ENCODE measurements at regions not wholly inside any gene's neighbourhood (a gene's known extent, or its start where the extent isn't known, plus 50 kb on each side); places are given as distances from the start of the nearest gene placed in this dataset.

DNA sequence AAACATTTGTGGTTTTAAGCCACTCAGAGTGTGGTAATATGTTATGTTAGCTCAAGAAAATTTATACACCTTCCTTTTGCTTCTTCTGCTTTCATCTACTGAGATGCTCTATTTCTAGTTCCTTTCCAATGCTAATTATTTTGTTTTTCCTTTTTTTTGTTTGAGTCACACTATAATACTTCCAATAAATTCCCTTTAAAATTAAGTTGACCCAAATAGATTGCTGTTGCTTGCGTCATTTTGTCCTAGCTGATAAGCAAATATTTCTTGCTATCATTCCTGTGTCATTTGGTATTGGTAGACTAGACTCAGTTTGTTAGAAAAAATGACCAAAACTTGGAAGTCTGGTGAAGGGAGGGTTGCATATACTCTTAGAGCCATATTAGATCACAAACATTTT, 437.0 kb upstream of the CNTN6 start:
- POLR2A ChIA-PET: no interaction called here
- TF ChIP-seq POLR2AphosphoS5 (IDR thresholded peaks at IDR 0.05; ENCODE audit: low read depth, low read length): no peak
- TF ChIP-seq, protein P1, sequence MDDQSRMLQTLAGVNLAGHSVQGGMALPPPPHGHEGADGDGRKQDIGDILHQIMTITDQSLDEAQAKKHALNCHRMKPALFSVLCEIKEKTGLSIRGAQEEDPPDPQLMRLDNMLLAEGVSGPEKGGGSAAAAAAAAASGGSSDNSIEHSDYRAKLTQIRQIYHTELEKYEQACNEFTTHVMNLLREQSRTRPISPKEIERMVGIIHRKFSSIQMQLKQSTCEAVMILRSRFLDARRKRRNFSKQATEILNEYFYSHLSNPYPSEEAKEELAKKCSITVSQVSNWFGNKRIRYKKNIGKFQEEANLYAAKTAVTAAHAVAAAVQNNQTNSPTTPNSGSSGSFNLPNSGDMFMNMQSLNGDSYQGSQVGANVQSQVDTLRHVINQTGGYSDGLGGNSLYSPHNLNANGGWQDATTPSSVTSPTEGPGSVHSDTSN (IDR thresholded peaks at IDR 0.05): no peak
- TF ChIP-seq RXRA (IDR thresholded peaks at IDR 0.05; ENCODE audit: borderline replicate concordance, low read depth): no peak
- TF ChIP-seq JUND (IDR thresholded peaks at IDR 0.05): no peak
- TF ChIP-seq CHD2 (IDR thresholded peaks at IDR 0.05; ENCODE audit: low read length, partially characterized antibody): no peak
- TF ChIP-seq FOXM1 (IDR thresholded peaks at IDR 0.05; ENCODE audit: low read depth): no peak
- no peak for TF ChIP-seq RFX5 (IDR thresholded peaks at IDR 0.05; ENCODE audit: low read length)
- TF ChIP-seq MXI1 (IDR thresholded peaks at IDR 0.05; ENCODE audit: low read depth, low read length): no peak
- TF ChIP-seq, protein P2, sequence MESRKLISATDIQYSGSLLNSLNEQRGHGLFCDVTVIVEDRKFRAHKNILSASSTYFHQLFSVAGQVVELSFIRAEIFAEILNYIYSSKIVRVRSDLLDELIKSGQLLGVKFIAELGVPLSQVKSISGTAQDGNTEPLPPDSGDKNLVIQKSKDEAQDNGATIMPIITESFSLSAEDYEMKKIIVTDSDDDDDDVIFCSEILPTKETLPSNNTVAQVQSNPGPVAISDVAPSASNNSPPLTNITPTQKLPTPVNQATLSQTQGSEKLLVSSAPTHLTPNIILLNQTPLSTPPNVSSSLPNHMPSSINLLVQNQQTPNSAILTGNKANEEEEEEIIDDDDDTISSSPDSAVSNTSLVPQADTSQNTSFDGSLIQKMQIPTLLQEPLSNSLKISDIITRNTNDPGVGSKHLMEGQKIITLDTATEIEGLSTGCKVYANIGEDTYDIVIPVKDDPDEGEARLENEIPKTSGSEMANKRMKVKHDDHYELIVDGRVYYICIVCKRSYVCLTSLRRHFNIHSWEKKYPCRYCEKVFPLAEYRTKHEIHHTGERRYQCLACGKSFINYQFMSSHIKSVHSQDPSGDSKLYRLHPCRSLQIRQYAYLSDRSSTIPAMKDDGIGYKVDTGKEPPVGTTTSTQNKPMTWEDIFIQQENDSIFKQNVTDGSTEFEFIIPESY (IDR thresholded peaks at IDR 0.05; ENCODE audit: borderline replicate concordance, low read depth): no peak
- TF ChIP-seq GATA2 (CRISPR knock-in tag; IDR thresholded peaks at IDR 0.05): no peak
- no peak for TF ChIP-seq YY1 (IDR thresholded peaks at IDR 0.05; ENCODE audit: low read depth)
- no peak for TF ChIP-seq SIN3A (IDR thresholded peaks at IDR 0.05; ENCODE audit: borderline replicate concordance, low read depth, low read length)
- TF ChIP-seq, protein P3, sequence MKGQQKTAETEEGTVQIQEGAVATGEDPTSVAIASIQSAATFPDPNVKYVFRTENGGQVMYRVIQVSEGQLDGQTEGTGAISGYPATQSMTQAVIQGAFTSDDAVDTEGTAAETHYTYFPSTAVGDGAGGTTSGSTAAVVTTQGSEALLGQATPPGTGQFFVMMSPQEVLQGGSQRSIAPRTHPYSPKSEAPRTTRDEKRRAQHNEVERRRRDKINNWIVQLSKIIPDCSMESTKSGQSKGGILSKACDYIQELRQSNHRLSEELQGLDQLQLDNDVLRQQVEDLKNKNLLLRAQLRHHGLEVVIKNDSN (IDR thresholded peaks at IDR 0.05; ENCODE audit: borderline replicate concordance, low read depth): no peak
- TF ChIP-seq NFIC (IDR thresholded peaks at IDR 0.05; ENCODE audit: borderline replicate concordance): no peak
- no peak for TF ChIP-seq RAD21 (IDR thresholded peaks at IDR 0.05; ENCODE audit: low read length)
- TF ChIP-seq, protein P4, sequence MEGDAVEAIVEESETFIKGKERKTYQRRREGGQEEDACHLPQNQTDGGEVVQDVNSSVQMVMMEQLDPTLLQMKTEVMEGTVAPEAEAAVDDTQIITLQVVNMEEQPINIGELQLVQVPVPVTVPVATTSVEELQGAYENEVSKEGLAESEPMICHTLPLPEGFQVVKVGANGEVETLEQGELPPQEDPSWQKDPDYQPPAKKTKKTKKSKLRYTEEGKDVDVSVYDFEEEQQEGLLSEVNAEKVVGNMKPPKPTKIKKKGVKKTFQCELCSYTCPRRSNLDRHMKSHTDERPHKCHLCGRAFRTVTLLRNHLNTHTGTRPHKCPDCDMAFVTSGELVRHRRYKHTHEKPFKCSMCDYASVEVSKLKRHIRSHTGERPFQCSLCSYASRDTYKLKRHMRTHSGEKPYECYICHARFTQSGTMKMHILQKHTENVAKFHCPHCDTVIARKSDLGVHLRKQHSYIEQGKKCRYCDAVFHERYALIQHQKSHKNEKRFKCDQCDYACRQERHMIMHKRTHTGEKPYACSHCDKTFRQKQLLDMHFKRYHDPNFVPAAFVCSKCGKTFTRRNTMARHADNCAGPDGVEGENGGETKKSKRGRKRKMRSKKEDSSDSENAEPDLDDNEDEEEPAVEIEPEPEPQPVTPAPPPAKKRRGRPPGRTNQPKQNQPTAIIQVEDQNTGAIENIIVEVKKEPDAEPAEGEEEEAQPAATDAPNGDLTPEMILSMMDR (IDR thresholded peaks at IDR 0.05): no peak
- TF ChIP-seq, protein P5, sequence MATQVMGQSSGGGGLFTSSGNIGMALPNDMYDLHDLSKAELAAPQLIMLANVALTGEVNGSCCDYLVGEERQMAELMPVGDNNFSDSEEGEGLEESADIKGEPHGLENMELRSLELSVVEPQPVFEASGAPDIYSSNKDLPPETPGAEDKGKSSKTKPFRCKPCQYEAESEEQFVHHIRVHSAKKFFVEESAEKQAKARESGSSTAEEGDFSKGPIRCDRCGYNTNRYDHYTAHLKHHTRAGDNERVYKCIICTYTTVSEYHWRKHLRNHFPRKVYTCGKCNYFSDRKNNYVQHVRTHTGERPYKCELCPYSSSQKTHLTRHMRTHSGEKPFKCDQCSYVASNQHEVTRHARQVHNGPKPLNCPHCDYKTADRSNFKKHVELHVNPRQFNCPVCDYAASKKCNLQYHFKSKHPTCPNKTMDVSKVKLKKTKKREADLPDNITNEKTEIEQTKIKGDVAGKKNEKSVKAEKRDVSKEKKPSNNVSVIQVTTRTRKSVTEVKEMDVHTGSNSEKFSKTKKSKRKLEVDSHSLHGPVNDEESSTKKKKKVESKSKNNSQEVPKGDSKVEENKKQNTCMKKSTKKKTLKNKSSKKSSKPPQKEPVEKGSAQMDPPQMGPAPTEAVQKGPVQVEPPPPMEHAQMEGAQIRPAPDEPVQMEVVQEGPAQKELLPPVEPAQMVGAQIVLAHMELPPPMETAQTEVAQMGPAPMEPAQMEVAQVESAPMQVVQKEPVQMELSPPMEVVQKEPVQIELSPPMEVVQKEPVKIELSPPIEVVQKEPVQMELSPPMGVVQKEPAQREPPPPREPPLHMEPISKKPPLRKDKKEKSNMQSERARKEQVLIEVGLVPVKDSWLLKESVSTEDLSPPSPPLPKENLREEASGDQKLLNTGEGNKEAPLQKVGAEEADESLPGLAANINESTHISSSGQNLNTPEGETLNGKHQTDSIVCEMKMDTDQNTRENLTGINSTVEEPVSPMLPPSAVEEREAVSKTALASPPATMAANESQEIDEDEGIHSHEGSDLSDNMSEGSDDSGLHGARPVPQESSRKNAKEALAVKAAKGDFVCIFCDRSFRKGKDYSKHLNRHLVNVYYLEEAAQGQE (IDR thresholded peaks at IDR 0.05; ENCODE audit: low read depth, low read length): no peak
- TF ChIP-seq TCF12 (IDR thresholded peaks at IDR 0.05): no peak
- TF ChIP-seq NRF1 (IDR thresholded peaks at IDR 0.05; ENCODE audit: low read depth, low read length): no peak
- TF ChIP-seq FOXJ3 (CRISPR knock-in tag; IDR thresholded peaks at IDR 0.05): no peak

More for the DNA sequence above, 437.0 kb upstream of the CNTN6 start:
- no peak overlapping the region for H3K27ac ChIP-seq (ENCODE audit: low read depth in 2 of 2, low read length in 1 of 2)
- H3K4me3 ChIP-seq (ENCODE audit: low read depth in 2 of 2, low read length in 1 of 2): no peak overlapping the region
- H3K9me2 ChIP-seq: no peaks in the 10 kb centered on the region
- no peaks in the 10 kb centered on the region for H3K4me1 ChIP-seq (ENCODE audit: control insufficient read depth in 1 of 2, insufficient read depth in 2 of 2, low read depth in 1 of 2, low read length in 1 of 2)
- no peaks in the 10 kb centered on the region for H3K9me3 ChIP-seq
- H3K9ac ChIP-seq: no peak overlapping the region
- no peak overlapping the region for H3K4me2 ChIP-seq
- H2AFZ ChIP-seq (ENCODE audit: low read depth): no peak overlapping the region
- H4K20me1 ChIP-seq (ENCODE audit: insufficient read depth): no peaks in the 10 kb centered on the region
- WGBS (ENCODE audit: low lambda C conversion rate): 10% methylated on average over 1 of the region's 1 CpG
- CTCF ChIA-PET: no interaction called here
- no peaks in the 10 kb centered on the region for H3K79me2 ChIP-seq (ENCODE audit: insufficient read depth)
- DNase-seq: no peak
- no peaks in the 10 kb centered on the region for H3F3A ChIP-seq (replicated peaks; ENCODE audit: insufficient read depth)
- H3K36me3 ChIP-seq (replicated peaks in 1 of 2; ENCODE audit: control insufficient read depth in 1 of 2, insufficient read depth in 2 of 2, low read length in 1 of 2): no peaks in the 10 kb centered on the region
- H3K27me3 ChIP-seq (ENCODE audit: insufficient read depth): no peaks in the 10 kb centered on the region
